ENCODE measurements at regions not wholly inside any gene's neighbourhood (a gene's known extent, or its start where the extent isn't known, plus 50 kb on each side); places are given as distances from the start of the nearest gene placed in this dataset.

DNA sequence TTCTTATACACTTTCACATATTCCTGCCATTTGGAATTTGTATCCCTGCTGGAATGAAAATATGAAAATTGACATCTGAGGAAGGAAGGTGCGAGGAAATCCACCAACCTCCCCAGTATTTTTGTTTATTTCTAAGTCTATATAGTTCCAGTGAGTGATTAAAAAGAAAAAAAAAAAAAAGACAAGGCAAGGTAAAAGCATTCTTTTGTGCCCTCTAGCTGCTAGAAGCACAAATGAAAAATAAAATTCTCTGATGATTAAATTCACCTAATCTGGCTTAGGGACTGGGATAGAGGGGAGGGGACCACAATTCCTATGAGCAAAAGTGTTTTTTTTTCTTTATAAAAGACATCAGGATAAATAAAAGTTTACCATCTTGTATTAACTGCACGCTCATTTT is 370.9 kb downstream of the NR2F2 start:
- BruUV-seq (replicated peaks): no TSS peak

DNA sequence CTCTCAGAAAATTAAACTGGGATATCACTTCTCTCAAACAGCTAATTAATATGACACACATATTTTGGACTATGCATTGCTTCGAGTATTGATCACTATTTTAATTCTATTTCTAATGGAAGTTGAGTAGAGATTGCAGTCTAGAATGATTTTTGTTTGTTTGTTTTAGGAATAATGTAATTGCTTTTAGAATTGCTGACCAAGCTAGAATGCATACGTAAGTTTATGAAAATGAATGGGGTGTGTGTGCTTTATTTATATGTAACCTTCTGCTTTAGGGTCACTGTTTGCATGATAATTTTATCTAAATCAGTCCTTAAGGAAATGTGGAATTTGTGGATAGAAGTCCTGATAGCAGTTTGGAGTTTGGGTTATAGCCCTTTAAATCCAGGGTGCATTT is 371.4 kb downstream of the NR2F2 start:
- no peaks in the 10 kb centered on the region for H3K36me3 ChIP-seq (ENCODE audit: insufficient read depth, low read length)
- no peaks in the 10 kb centered on the region for H3K9me2 ChIP-seq (ENCODE audit: insufficient read depth, low read length)
- H3K27ac ChIP-seq (ENCODE audit: low read depth, low read length, poor library complexity, severe bottlenecking): no peak overlapping the region
- H2AFZ ChIP-seq (ENCODE audit: low read length): no peak overlapping the region
- no peaks in the 10 kb centered on the region for H3K9me3 ChIP-seq (ENCODE audit: low read length)
- H3K4me1 ChIP-seq (ENCODE audit: insufficient read depth, low read length, poor library complexity, severe bottlenecking): no peaks in the 10 kb centered on the region
- DNase-seq (ENCODE audit: low spot score): no peak
- no TSS peak for BruUV-seq (replicated peaks)
- H3K4me2 ChIP-seq (ENCODE audit: low read length): no peak overlapping the region
- intact Hi-C loops (cut with micrococcal nuclease; ENCODE audit: unreplicated experiment): no loop called here
- no peak overlapping the region for H3K4me3 ChIP-seq (ENCODE audit: low read depth, low read length, poor library complexity, severe bottlenecking)
- no peak for TF ChIP-seq EZH2phosphoT487 (IDR thresholded peaks at IDR 0.05; ENCODE audit: borderline replicate concordance, low read depth, low read length)
- TF ChIP-seq, protein P1, sequence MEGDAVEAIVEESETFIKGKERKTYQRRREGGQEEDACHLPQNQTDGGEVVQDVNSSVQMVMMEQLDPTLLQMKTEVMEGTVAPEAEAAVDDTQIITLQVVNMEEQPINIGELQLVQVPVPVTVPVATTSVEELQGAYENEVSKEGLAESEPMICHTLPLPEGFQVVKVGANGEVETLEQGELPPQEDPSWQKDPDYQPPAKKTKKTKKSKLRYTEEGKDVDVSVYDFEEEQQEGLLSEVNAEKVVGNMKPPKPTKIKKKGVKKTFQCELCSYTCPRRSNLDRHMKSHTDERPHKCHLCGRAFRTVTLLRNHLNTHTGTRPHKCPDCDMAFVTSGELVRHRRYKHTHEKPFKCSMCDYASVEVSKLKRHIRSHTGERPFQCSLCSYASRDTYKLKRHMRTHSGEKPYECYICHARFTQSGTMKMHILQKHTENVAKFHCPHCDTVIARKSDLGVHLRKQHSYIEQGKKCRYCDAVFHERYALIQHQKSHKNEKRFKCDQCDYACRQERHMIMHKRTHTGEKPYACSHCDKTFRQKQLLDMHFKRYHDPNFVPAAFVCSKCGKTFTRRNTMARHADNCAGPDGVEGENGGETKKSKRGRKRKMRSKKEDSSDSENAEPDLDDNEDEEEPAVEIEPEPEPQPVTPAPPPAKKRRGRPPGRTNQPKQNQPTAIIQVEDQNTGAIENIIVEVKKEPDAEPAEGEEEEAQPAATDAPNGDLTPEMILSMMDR (conservative IDR thresholded peaks at IDR 0.05; ENCODE audit: low read length): no peak
- POLR2A ChIA-PET: interaction anchor here (0.5 kb wide), 1 partner anchor 38 kb away, joined by 3 read pairs; no protein-coding TSS in a partner anchor
- CTCF ChIA-PET (ENCODE audit: unreplicated experiment): no interaction called here
- H3K79me2 ChIP-seq (ENCODE audit: insufficient read depth, low read depth, low read length): no peaks in the 10 kb centered on the region
- no peaks in the 10 kb centered on the region; the same call in 1 of the 2 replicates for H4K20me1 ChIP-seq (ENCODE audit: insufficient read depth, low read length)

More for the DNA sequence above, 370.9 kb downstream of the NR2F2 start:
- Histone ChIP-seq H4K20me1 (ENCODE audit: insufficient read depth, low read length) (no peaks in the 10 kb centered on the region; the same call in 1 of the 2 replicates), H3K79me2 (ENCODE audit: insufficient read depth, low read depth, low read length) (no peaks in the 10 kb centered on the region), H3K4me2 (ENCODE audit: low read length) (no peak overlapping the region), H3K36me3 (ENCODE audit: insufficient read depth, low read length) (no peaks in the 10 kb centered on the region), H3K4me1 (ENCODE audit: insufficient read depth, low read length, poor library complexity, severe bottlenecking) (no peaks in the 10 kb centered on the region), H3K27ac (ENCODE audit: low read depth, low read length, poor library complexity, severe bottlenecking) (no peak overlapping the region), H3K4me3 (ENCODE audit: low read depth, low read length, poor library complexity, severe bottlenecking) (no peak overlapping the region), H2AFZ (ENCODE audit: low read length) (no peak overlapping the region), H3K9me3 (ENCODE audit: low read length) (no peaks in the 10 kb centered on the region), H3K9me2 (ENCODE audit: insufficient read depth, low read length) (no peaks in the 10 kb centered on the region)
- ChIA-PET CTCF (ENCODE audit: unreplicated experiment) (no interaction called here), POLR2A (interaction anchor here (0.6 kb wide), 1 partner anchor 195 kb away, joined by 3 read pairs; no protein-coding TSS in a partner anchor)
- DNase-seq (ENCODE audit: low spot score): no peak
- TF ChIP-seq, protein P1 (conservative IDR thresholded peaks at IDR 0.05; ENCODE audit: low read length): no peak
- no peak for TF ChIP-seq EZH2phosphoT487 (IDR thresholded peaks at IDR 0.05; ENCODE audit: borderline replicate concordance, low read depth, low read length)
- intact Hi-C loops (cut with micrococcal nuclease; ENCODE audit: unreplicated experiment): no loop called here

DNA sequence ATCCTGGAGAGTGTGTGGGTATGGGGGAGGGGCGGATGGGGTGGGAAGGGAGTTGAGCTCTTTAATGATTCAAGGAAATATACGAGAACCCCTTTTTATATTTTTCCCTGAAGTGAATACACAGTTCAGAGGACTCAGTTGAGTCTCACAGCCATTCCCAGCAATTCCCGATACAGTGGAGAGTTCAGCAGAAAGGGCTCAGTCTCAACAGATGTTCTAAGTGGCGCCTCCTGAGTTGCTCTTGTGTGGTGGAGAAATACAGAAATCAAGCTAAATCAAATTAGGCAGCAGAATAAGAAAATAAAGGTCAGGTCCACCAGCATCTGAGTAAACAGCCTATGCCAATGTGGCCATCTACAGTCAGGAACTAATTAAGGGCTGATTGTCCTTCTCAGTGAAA is 372.1 kb downstream of the NR2F2 start:
- Histone ChIP-seq H3K9me2 (ENCODE audit: insufficient read depth, low read length) (no peaks in the 10 kb centered on the region), H3K4me3 (ENCODE audit: low read depth, low read length, poor library complexity, severe bottlenecking) (no peak overlapping the region), H3K79me2 (ENCODE audit: insufficient read depth, low read depth, low read length) (no peaks in the 10 kb centered on the region), H2AFZ (ENCODE audit: low read length) (no peak overlapping the region), H4K20me1 (ENCODE audit: insufficient read depth, low read length) (no peaks in the 10 kb centered on the region; the same call in 1 of the 2 replicates), H3K27ac (ENCODE audit: low read depth, low read length, poor library complexity, severe bottlenecking) (no peak overlapping the region), H3K4me2 (ENCODE audit: low read length) (no peak overlapping the region), H3K4me1 (ENCODE audit: insufficient read depth, low read length, poor library complexity, severe bottlenecking) (no peaks in the 10 kb centered on the region), H3K9me3 (ENCODE audit: low read length) (no peaks in the 10 kb centered on the region), H3K36me3 (ENCODE audit: insufficient read depth, low read length) (no peaks in the 10 kb centered on the region)
- ChIA-PET CTCF (ENCODE audit: unreplicated experiment) (no interaction called here), POLR2A (interaction anchor here (0.5 kb wide), 1 partner anchor 189 kb away, joined by 3 read pairs; no protein-coding TSS in a partner anchor)
- no peak for TF ChIP-seq EZH2phosphoT487 (IDR thresholded peaks at IDR 0.05; ENCODE audit: borderline replicate concordance, low read depth, low read length)
- TF ChIP-seq, protein P1 (conservative IDR thresholded peaks at IDR 0.05; ENCODE audit: low read length): no peak
- intact Hi-C loops (cut with micrococcal nuclease; ENCODE audit: unreplicated experiment): no loop called here
- DNase-seq (ENCODE audit: low spot score): no peak
- BruUV-seq (replicated peaks): no TSS peak
